ENCODE measurements at regions not wholly inside any gene's neighbourhood (a gene's known extent, or its start where the extent isn't known, plus 50 kb on each side); places are given as distances from the start of the nearest gene placed in this dataset.
"Not testable (repeated sequence)": the region's sequence is repeated elsewhere in the genome, so short reads cannot be mapped to it uniquely, and the experiment has no call there.

- CTCF ChIA-PET; H3K9me3 Mint-ChIP-seq; H3K4me3 Mint-ChIP-seq; DNase-seq; H3K36me3 Mint-ChIP-seq; H3K4me1 Mint-ChIP-seq (ENCODE audit: low read depth); POLR2A ChIA-PET; H3K27ac Mint-ChIP-seq; H3K27me3 Mint-ChIP-seq; intact Hi-C loops (cut with micrococcal nuclease): not testable (repeated sequence)
These were observed 140.3 kb downstream of the RTP5 start for GRCh38 chr2:242009846-242010245.

- H3K9me3 Mint-ChIP-seq; H3K4me3 Mint-ChIP-seq; H3K36me3 Mint-ChIP-seq; H3K27ac Mint-ChIP-seq; POLR2A ChIA-PET; H3K27me3 Mint-ChIP-seq; DNase-seq; H3K4me1 Mint-ChIP-seq (ENCODE audit: low read depth); intact Hi-C loops (cut with micrococcal nuclease): not testable (repeated sequence)
- CTCF ChIA-PET, result interaction anchor here (0.6 kb wide), 1 partner anchor 10 kb away, joined by 3 read pairs; no protein-coding TSS in a partner anchor
These were observed 141.0 kb downstream of the RTP5 start for GRCh38 chr2:242010252-242011166.

- Mint-ChIP-seq H3K9me3 (peaks cover 6% of the 10 kb centered on the region), H3K4me3 (no peak overlapping the region), H3K27ac (no peak overlapping the region), H3K27me3 (no peaks in the 10 kb centered on the region), H3K36me3 (peaks cover 3% of the 10 kb centered on the region), H3K4me1 (ENCODE audit: low read depth) (peaks cover 6% of the 10 kb centered on the region)
- ChIA-PET POLR2A (no interaction called here), CTCF (interaction anchor here (0.6 kb wide), 1 partner anchor 9 kb away, joined by 3 read pairs; no protein-coding TSS in a partner anchor)
- intact Hi-C loops (cut with micrococcal nuclease), result no loop called here
- peak; percentile 46 for DNase-seq
These were observed 141.6 kb downstream of the RTP5 start for GRCh38 chr2:242011167-242011513.

- H3K27ac Mint-ChIP-seq, result no peak overlapping the region
- intact Hi-C loops (cut with micrococcal nuclease), result no loop called here
- H3K36me3 Mint-ChIP-seq, result peaks cover 3% of the 10 kb centered on the region
- H3K4me1 Mint-ChIP-seq (ENCODE audit: low read depth), result peaks cover 6% of the 10 kb centered on the region
- POLR2A ChIA-PET, result no interaction called here
- H3K9me3 Mint-ChIP-seq, result peaks cover 4% of the 10 kb centered on the region
- DNase-seq, result no peak
- CTCF ChIA-PET, result interaction anchor here (0.6 kb wide), 1 partner anchor 9 kb away, joined by 3 read pairs; no protein-coding TSS in a partner anchor
- H3K4me3 Mint-ChIP-seq, result no peak overlapping the region
- no peaks in the 10 kb centered on the region for H3K27me3 Mint-ChIP-seq
These were observed 142.0 kb downstream of the RTP5 start for GRCh38 chr2:242011516-242011915.

- no peak overlapping the region for H3K27ac Mint-ChIP-seq
- CTCF ChIA-PET, result no interaction called here
- intact Hi-C loops (cut with micrococcal nuclease), result no loop called here
These were observed 142.6 kb downstream of the RTP5 start for GRCh38 chr2:242011991-242012764.

GRCh38 chr2:242012956-242013764 lies 143.6 kb downstream of the RTP5 start:
- Mint-ChIP-seq H3K9me3 (peaks cover 4% of the 10 kb centered on the region), H3K36me3 (peaks cover 3% of the 10 kb centered on the region), H3K27ac (no peak overlapping the region), H3K4me3 (no peak overlapping the region), H3K4me1 (ENCODE audit: low read depth) (peaks cover 6% of the 10 kb centered on the region), H3K27me3 (no peaks in the 10 kb centered on the region)
- POLR2A ChIA-PET, result no interaction called here
- intact Hi-C loops (cut with micrococcal nuclease), result no loop called here
- no peak for DNase-seq
- CTCF ChIA-PET, result no interaction called here

More at GRCh38 chr2:242011991-242012764, 142.6 kb downstream of the RTP5 start:
- Mint-ChIP-seq H3K27me3 (no peaks in the 10 kb centered on the region), H3K36me3 (peaks cover 3% of the 10 kb centered on the region), H3K4me1 (ENCODE audit: low read depth) (peaks cover 6% of the 10 kb centered on the region), H3K4me3 (no peak overlapping the region), H3K9me3 (peaks cover 4% of the 10 kb centered on the region)
- no peak for DNase-seq
- POLR2A ChIA-PET, result no interaction called here

GRCh38 chr2:242013771-242014170 lies 144.2 kb downstream of the RTP5 start:
- no peak overlapping the region for H3K27ac Mint-ChIP-seq
- H3K9me3 Mint-ChIP-seq, result peaks cover 4% of the 10 kb centered on the region
- ChIA-PET CTCF (no interaction called here), POLR2A (no interaction called here)
- no peak overlapping the region for H3K4me3 Mint-ChIP-seq
- no peaks in the 10 kb centered on the region for H3K27me3 Mint-ChIP-seq
- peaks cover 6% of the 10 kb centered on the region for H3K4me1 Mint-ChIP-seq (ENCODE audit: low read depth)
- DNase-seq, result no peak
- H3K36me3 Mint-ChIP-seq, result peaks cover 3% of the 10 kb centered on the region
- intact Hi-C loops (cut with micrococcal nuclease), result no loop called here

- Mint-ChIP-seq H3K9me3 (no peaks in the 10 kb centered on the region), H3K27ac (no peak overlapping the region), H3K4me1 (ENCODE audit: low read depth) (peaks cover 6% of the 10 kb centered on the region), H3K4me3 (no peak overlapping the region), H3K27me3 (no peaks in the 10 kb centered on the region), H3K36me3 (no peaks in the 10 kb centered on the region)
- no peak for DNase-seq
- CTCF ChIA-PET, result no interaction called here
- intact Hi-C loops (cut with micrococcal nuclease), result no loop called here
- POLR2A ChIA-PET, result no interaction called here
These were observed 145.9 kb downstream of the RTP5 start for GRCh38 chr2:242015108-242016065.

- intact Hi-C loops (cut with micrococcal nuclease), result no loop called here
- no peaks in the 10 kb centered on the region for H3K9me3 Mint-ChIP-seq
- no peaks in the 10 kb centered on the region for H3K4me1 Mint-ChIP-seq (ENCODE audit: low read depth)
- ChIA-PET POLR2A (no interaction called here), CTCF (no interaction called here)
- no peak overlapping the region for H3K27ac Mint-ChIP-seq
- no peaks in the 10 kb centered on the region for H3K27me3 Mint-ChIP-seq
- no peaks in the 10 kb centered on the region for H3K36me3 Mint-ChIP-seq
- H3K4me3 Mint-ChIP-seq, result no peak overlapping the region
- no peak for DNase-seq
These were observed 147.6 kb downstream of the RTP5 start for GRCh38 chr2:242017086-242017485.

- H3K4me1 Mint-ChIP-seq (ENCODE audit: low read depth); H3K27ac Mint-ChIP-seq; CTCF ChIA-PET; H3K4me3 Mint-ChIP-seq; intact Hi-C loops (cut with micrococcal nuclease); H3K9me3 Mint-ChIP-seq; DNase-seq; H3K36me3 Mint-ChIP-seq; H3K27me3 Mint-ChIP-seq: not testable (repeated sequence)
- POLR2A ChIA-PET, result interaction anchor here (0.6 kb wide), 1 partner anchor 109 kb away, joined by 6 read pairs; no protein-coding TSS in a partner anchor
These were observed 148.9 kb downstream of the RTP5 start for GRCh38 chr2:242018416-242018815.

- POLR2A ChIA-PET, result no interaction called here
- H3K4me1 Mint-ChIP-seq (ENCODE audit: low read depth), result no peaks in the 10 kb centered on the region
- H3K9me3 Mint-ChIP-seq, result no peaks in the 10 kb centered on the region
These were observed 149.8 kb downstream of the RTP5 start for GRCh38 chr2:242019344-242019743.

More at GRCh38 chr2:242019344-242019743, 149.8 kb downstream of the RTP5 start:
- H3K27me3 Mint-ChIP-seq, result no peaks in the 10 kb centered on the region
- no peak overlapping the region for H3K4me3 Mint-ChIP-seq
- no peak overlapping the region for H3K27ac Mint-ChIP-seq
- CTCF ChIA-PET, result no interaction called here
- peaks cover 2% of the 10 kb centered on the region for H3K36me3 Mint-ChIP-seq
- no peak for DNase-seq
- intact Hi-C loops (cut with micrococcal nuclease), result no loop called here
